ENCODE measurements at regions not wholly inside any gene's neighbourhood (a gene's known extent, or its start where the extent isn't known, plus 50 kb on each side); places are given as distances from the start of the nearest gene placed in this dataset.

GRCh38 chr2:75415111-75415626 is 145.6 kb downstream of the EVA1A start:
- no peaks in the 10 kb centered on the region for H3K9me3 ChIP-seq
- no peaks in the 10 kb centered on the region for H3K36me3 ChIP-seq
- TF ChIP-seq POLR2A (IDR thresholded peaks at IDR 0.05) (no peak), POLR2AphosphoS5 (IDR thresholded peaks at IDR 0.05) (no peak), CTCF (IDR thresholded peaks at IDR 0.05) (no peak)
- no peak overlapping the region for H3K4me3 ChIP-seq
- no peaks in the 10 kb centered on the region for H3K4me1 ChIP-seq
- intact Hi-C loops (cut with DNase I; ENCODE audit: low total_unique reads), result no loop called here
- H3K27ac ChIP-seq, result no peak overlapping the region
- no peaks in the 10 kb centered on the region for H3K27me3 ChIP-seq
- DNase-seq (ENCODE audit: low spot score in 2 of 2), result no peak

- TF ChIP-seq POLR2A (IDR thresholded peaks at IDR 0.05), result no peak
- no peak for TF ChIP-seq CTCF (IDR thresholded peaks at IDR 0.05)
- no peak for TF ChIP-seq POLR2AphosphoS5 (IDR thresholded peaks at IDR 0.05)
- intact Hi-C loops (cut with DNase I; ENCODE audit: low total_unique reads), result no loop called here
- DNase-seq (ENCODE audit: low spot score in 2 of 2), result no peak
- H3K27ac ChIP-seq, result no peak overlapping the region
- no peaks in the 10 kb centered on the region for H3K36me3 ChIP-seq
- no peaks in the 10 kb centered on the region for H3K4me1 ChIP-seq
- no peaks in the 10 kb centered on the region for H3K9me3 ChIP-seq
- H3K27me3 ChIP-seq, result no peaks in the 10 kb centered on the region
- no peak overlapping the region for H3K4me3 ChIP-seq
Observed at GRCh38 chr2:75411574-75411973, 149.2 kb downstream of the EVA1A start.

GRCh38 chr2:75410702-75411101 is 150.0 kb downstream of the EVA1A start:
- Histone ChIP-seq H3K4me3 (no peak overlapping the region), H3K9me3 (no peaks in the 10 kb centered on the region), H3K36me3 (no peaks in the 10 kb centered on the region), H3K4me1 (no peaks in the 10 kb centered on the region), H3K27ac (no peak overlapping the region), H3K27me3 (no peaks in the 10 kb centered on the region)
- intact Hi-C loops (cut with DNase I; ENCODE audit: low total_unique reads), result no loop called here
- TF ChIP-seq POLR2AphosphoS5 (IDR thresholded peaks at IDR 0.05) (no peak), POLR2A (IDR thresholded peaks at IDR 0.05) (no peak), CTCF (IDR thresholded peaks at IDR 0.05) (no peak)
- no peak for DNase-seq (ENCODE audit: low spot score in 2 of 2)

GRCh38 chr2:75408771-75409170 is 152.0 kb downstream of the EVA1A start:
- Histone ChIP-seq H3K9me3 (no peaks in the 10 kb centered on the region), H3K27me3 (no peaks in the 10 kb centered on the region), H3K36me3 (no peaks in the 10 kb centered on the region), H3K4me3 (no peak overlapping the region), H3K27ac (no peak overlapping the region), H3K4me1 (no peaks in the 10 kb centered on the region)
- no peak for TF ChIP-seq CTCF (IDR thresholded peaks at IDR 0.05)
- no peak for TF ChIP-seq POLR2A (IDR thresholded peaks at IDR 0.05)
- intact Hi-C loops (cut with DNase I; ENCODE audit: low total_unique reads), result no loop called here
- no peak for DNase-seq (ENCODE audit: low spot score in 2 of 2)

GRCh38 chr2:75407038-75407530 is 153.7 kb downstream of the EVA1A start:
- Histone ChIP-seq H3K4me1 (no peaks in the 10 kb centered on the region), H3K27me3 (no peaks in the 10 kb centered on the region), H3K9me3 (no peaks in the 10 kb centered on the region), H3K27ac (no peak overlapping the region), H3K36me3 (no peaks in the 10 kb centered on the region), H3K4me3 (no peak overlapping the region)
- no peak for DNase-seq (ENCODE audit: low spot score in 2 of 2)
- TF ChIP-seq CTCF (IDR thresholded peaks at IDR 0.05) (no peak), POLR2A (IDR thresholded peaks at IDR 0.05) (no peak), POLR2AphosphoS5 (IDR thresholded peaks at IDR 0.05) (no peak)
- intact Hi-C loops (cut with DNase I; ENCODE audit: low total_unique reads), result no loop called here

Data from breast epithelium (tissue), 4 donors.